Ascending aorta (tissue), 2 donors: ENCODE measurements at regions not wholly inside any gene's neighbourhood (a gene's known extent, or its start where the extent isn't known, plus 50 kb on each side); places are given as distances from the start of the nearest gene placed in this dataset.

Source experiments
- DNase-seq, 2 donors: peaks; one replicate each; pipeline ENCODE4 v3.0.0-alpha.2; 2019; ENCODE audit warnings: low spot score in 2 of 2
- H3K27ac ChIP-seq, 2 donors: fragments of 200-600 bp; sonication (generic); one replicate each; pipeline ENCODE4 v1.5.1; 2016 to 2017; ENCODE audit warnings: mild to moderate bottlenecking in 1 of 2
- H3K27me3 ChIP-seq: fragments of 200-600 bp; sonication (generic); one replicate; pipeline ENCODE4 v1.5.1; 2017
- H3K36me3 ChIP-seq, 2 donors: fragments of 200-600 bp; sonication (generic); one replicate each; pipeline ENCODE4 v1.5.1; 2016
- H3K4me1 ChIP-seq, 2 donors: fragments of 200-600 bp; sonication (generic); one replicate each; pipeline ENCODE4 v1.5.1; 2016 to 2017; ENCODE audit warnings: mild to moderate bottlenecking in 1 of 2
- H3K4me3 ChIP-seq, 2 donors: fragments of 200-600 bp; sonication (generic); one replicate each; pipeline ENCODE4 v1.5.1; 2016 to 2017; ENCODE audit warnings: mild to moderate bottlenecking in 1 of 2
- H3K9me3 ChIP-seq, 2 donors: fragments of 200-600 bp; sonication (generic); one replicate each; pipeline ENCODE4 v1.5.1; 2016
- intact Hi-C: fragments of 100-400 bp; cut with DNase I; formaldehyde crosslinking; loops from one replicate; pipeline ENCODE4 v1.15.1; 2023
- TF ChIP-seq, protein P1 (sequence below), 3 experiments: fragments of 200-600 bp in 2 of 3; fragments of 450-650 bp in 1 of 3; sonication (generic) in 2 of 3; IDR thresholded peaks; one replicate each; pipeline ENCODE4 v1.5.1; 2016 to 2019; ENCODE audit warnings: antibody characterized with exemption in 3 of 3, mild to moderate bottlenecking in 1 of 3, moderate library complexity in 1 of 3

DNA sequence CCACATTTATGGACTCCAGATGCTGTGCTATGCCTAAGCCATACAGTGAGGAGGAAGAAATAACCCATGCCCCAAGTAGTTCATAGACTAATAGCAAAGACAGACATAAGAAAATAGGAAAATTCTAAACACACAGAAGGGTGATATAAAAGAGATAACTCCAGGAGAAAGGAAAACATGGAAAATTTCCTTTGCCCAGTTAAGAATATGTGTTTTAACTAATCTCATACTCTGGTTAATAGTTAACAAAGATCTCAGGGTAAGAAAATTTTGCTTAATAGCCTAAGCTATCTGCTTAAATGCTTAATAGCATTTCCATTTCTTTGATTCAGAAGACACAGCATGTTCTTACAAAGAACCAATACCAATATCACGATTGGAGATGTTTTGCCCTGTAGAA, 358.0 kb downstream of the MSX2 start:
- TF ChIP-seq, protein P1, sequence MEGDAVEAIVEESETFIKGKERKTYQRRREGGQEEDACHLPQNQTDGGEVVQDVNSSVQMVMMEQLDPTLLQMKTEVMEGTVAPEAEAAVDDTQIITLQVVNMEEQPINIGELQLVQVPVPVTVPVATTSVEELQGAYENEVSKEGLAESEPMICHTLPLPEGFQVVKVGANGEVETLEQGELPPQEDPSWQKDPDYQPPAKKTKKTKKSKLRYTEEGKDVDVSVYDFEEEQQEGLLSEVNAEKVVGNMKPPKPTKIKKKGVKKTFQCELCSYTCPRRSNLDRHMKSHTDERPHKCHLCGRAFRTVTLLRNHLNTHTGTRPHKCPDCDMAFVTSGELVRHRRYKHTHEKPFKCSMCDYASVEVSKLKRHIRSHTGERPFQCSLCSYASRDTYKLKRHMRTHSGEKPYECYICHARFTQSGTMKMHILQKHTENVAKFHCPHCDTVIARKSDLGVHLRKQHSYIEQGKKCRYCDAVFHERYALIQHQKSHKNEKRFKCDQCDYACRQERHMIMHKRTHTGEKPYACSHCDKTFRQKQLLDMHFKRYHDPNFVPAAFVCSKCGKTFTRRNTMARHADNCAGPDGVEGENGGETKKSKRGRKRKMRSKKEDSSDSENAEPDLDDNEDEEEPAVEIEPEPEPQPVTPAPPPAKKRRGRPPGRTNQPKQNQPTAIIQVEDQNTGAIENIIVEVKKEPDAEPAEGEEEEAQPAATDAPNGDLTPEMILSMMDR (IDR thresholded peaks at IDR 0.05), result no peak
- Histone ChIP-seq H3K4me1 (no peaks in the 10 kb centered on the region), H3K4me3 (no peak overlapping the region), H3K9me3 (no peaks in the 10 kb centered on the region), H3K27me3 (no peaks in the 10 kb centered on the region), H3K27ac (no peak overlapping the region), H3K36me3 (no peaks in the 10 kb centered on the region)
- intact Hi-C loops, result no loop called here
- DNase-seq, result no peak

DNA sequence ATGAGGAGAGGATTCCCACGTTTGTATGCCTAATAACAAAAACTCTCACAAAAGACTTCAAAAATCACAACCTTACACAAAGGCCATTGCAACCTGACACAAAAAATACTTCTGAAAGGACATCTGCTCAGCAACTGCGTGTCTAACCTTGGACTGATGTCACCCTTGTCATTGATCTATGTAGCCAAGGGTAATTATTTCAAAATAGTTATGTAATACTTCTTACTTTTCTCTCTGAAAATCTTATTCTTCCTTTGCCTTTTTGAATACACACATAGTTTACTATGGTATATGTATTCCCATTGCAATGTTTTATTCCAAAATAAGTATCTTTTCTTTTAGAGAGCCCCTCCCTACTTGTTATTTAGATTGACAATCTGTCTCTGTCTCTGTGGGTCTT, 355.3 kb downstream of the MSX2 start:
- no peak overlapping the region for H3K27ac ChIP-seq
- no peaks in the 10 kb centered on the region for H3K36me3 ChIP-seq
- H3K9me3 ChIP-seq, result no peaks in the 10 kb centered on the region
- H3K27me3 ChIP-seq, result no peaks in the 10 kb centered on the region
- H3K4me1 ChIP-seq, result peaks cover 0 to 6% of the 10 kb centered on the region in 2 donors
- H3K4me3 ChIP-seq, result no peak overlapping the region
- TF ChIP-seq, protein P1 (IDR thresholded peaks at IDR 0.05), result no peak
- intact Hi-C loops, result no loop called here
- no peak for DNase-seq

DNA sequence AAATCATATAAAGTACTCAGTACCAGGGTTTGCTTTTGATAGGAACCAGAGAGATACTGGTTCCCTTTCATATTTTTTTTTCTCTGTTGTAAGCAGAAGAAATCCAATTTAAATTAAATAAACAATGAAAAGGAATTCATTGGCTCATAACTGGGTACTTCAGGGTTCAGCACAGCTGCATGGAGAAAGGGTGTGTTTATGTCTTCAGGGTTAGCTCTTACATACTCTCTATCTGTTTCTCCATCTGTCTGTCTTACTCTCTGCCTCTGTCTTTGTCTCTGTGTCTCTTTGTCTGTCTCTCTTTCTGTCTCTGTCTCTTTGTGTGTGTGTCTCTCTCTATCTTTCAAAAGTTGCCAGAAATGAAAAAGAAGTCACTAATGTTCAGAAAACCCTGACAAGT, 345.9 kb downstream of the MSX2 start:
- Histone ChIP-seq H3K36me3 (no peaks in the 10 kb centered on the region), H3K27ac (no peak overlapping the region), H3K4me3 (no peak overlapping the region), H3K27me3 (no peaks in the 10 kb centered on the region), H3K9me3 (no peaks in the 10 kb centered on the region), H3K4me1 (peaks cover 0 to 5% of the 10 kb centered on the region in 2 donors)
- intact Hi-C loops, result no loop called here
- DNase-seq, result no peak
- TF ChIP-seq, protein P1 (IDR thresholded peaks at IDR 0.05), result no peak

DNA sequence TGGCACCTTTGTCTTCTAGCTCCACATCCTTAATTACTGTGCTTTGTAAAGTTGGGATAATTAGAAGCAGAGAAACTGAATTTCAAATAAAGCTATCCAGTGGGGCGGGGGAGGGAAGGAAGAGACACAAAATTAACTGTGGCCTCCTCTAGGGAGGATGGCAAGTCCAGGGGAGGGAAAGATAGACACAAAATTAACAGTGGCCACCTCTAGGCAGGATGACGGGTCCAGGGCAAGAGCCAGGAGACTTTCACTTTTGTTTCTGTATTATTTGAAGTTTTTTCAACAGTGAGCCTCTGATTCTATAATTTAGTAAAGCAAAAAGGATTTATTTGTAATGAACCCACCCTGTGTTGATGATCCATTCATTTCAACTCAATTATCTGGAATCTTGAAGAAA, 335.9 kb downstream of the MSX2 start:
- intact Hi-C loops, result loop anchor here (5.0 to 10.0 kb wide), 3 partner anchors 73 to 385 kb away; partner anchors contain the start of gene DRD1
- Histone ChIP-seq H3K4me1 (peaks cover 0 to 4% of the 10 kb centered on the region in 2 donors), H3K36me3 (no peaks in the 10 kb centered on the region), H3K27me3 (no peaks in the 10 kb centered on the region), H3K27ac (peak overlapping the region; percentile 59 to 65), H3K9me3 (no peaks in the 10 kb centered on the region), H3K4me3 (peak overlapping the region; percentile 42 to 54)
- TF ChIP-seq, protein P1 (IDR thresholded peaks at IDR 0.05), result no peak
- no peak for DNase-seq

DNA sequence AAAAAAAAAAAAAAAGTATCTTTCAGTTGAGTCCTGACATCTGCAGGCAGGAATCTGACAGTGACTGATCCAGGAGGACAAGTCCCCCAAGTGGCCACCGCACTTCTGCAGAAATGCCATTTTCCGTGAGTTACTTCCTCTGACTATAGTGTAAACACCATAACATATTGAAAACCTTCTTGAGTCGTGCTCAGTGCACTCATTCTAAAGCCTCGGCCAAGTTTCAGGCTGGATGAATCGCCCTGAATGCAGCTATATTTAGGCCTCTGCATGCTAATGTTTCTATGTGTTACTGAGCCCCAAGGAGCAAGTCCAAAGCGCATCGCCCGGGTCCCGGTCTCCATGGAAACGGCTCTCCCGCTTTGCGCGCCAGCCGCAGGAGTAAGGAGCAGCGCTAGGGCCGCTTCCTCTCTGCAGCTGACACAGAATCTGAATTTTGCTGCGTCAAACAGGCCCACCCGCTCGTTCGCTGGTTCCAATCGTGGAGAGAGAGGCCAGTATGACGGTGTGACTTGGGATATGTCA, 335.4 kb downstream of the MSX2 start:
- Histone ChIP-seq H3K4me1 (peaks cover 0 to 4% of the 10 kb centered on the region in 2 donors), H3K4me3 (peak overlapping the region; percentile 42 to 54), H3K9me3 (no peaks in the 10 kb centered on the region), H3K27ac (peak overlapping the region; percentile 59 to 65), H3K27me3 (no peaks in the 10 kb centered on the region), H3K36me3 (no peaks in the 10 kb centered on the region)
- DNase-seq, result peak in 1 of 2 donors; percentile 78
- TF ChIP-seq, protein P1 (IDR thresholded peaks at IDR 0.05), result no peak
- intact Hi-C loops, result loop anchor here (5.0 to 10.0 kb wide), 3 partner anchors 72 to 385 kb away; partner anchors contain the start of gene DRD1

DNA sequence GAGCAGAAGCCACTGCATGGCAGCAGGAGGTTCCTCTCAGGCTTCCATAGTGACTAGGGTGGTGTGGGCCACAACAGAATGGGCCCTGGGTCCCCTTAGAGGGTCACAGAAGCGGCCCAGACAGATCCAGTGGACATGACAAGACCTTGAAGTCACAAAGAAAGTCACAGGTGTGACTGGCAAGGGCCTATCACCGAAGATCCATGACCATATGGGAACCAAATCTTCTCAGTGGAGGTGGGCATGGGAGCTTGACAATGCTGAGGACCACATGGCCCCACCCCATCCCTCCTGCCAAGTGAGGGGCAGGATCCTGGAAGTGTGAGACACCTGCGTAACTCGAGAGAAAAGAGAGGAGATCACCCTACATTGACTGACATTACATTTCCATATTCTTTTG, 332.4 kb downstream of the MSX2 start:
- intact Hi-C loops, result no loop called here
- no peak overlapping the region for H3K4me3 ChIP-seq
- DNase-seq, result no peak

More for the DNA sequence above, 332.4 kb downstream of the MSX2 start:
- Histone ChIP-seq H3K27ac (no peak overlapping the region), H3K27me3 (no peaks in the 10 kb centered on the region), H3K9me3 (no peaks in the 10 kb centered on the region), H3K36me3 (no peaks in the 10 kb centered on the region), H3K4me1 (peaks cover 0 to 4% of the 10 kb centered on the region in 2 donors)
- TF ChIP-seq, protein P1 (IDR thresholded peaks at IDR 0.05), result no peak
